ENCODE measurements at regions not wholly inside any gene's neighbourhood (a gene's known extent, or its start where the extent isn't known, plus 50 kb on each side); places are given as distances from the start of the nearest gene placed in this dataset.

GRCh38 chr1:201673915-201674314 lies 135.0 kb downstream of the NAV1 start:
- DNase-seq (ENCODE audit: low read depth in 1 of 2, low spot score in 1 of 2) = no peak
- Histone ChIP-seq H3K27ac (replicated peaks) (no peak overlapping the region), H3K27me3 (ENCODE audit: insufficient read depth, poor library complexity, severe bottlenecking) (no peaks in the 10 kb centered on the region), H3K4me3 (replicated peaks; ENCODE audit: insufficient read depth, low read length) (no peak overlapping the region)
- TF ChIP-seq REST (IDR thresholded peaks at IDR 0.05; ENCODE audit: insufficient replicate concordance, low read depth) = no peak
- no peak for TF ChIP-seq SPI1 (IDR thresholded peaks at IDR 0.05; ENCODE audit: borderline replicate concordance, low read depth)
- TF ChIP-seq GABPA (IDR thresholded peaks at IDR 0.05; ENCODE audit: low read depth) = no peak
- TF ChIP-seq POLR2AphosphoS5 (IDR thresholded peaks at IDR 0.05; ENCODE audit: low read depth) = no peak
- TF ChIP-seq CTCF (IDR thresholded peaks at IDR 0.05; ENCODE audit: insufficient read depth, low read length) = no peak

- H3K27me3 ChIP-seq (ENCODE audit: insufficient read depth, poor library complexity, severe bottlenecking) = no peaks in the 10 kb centered on the region
- H3K4me3 ChIP-seq (replicated peaks; ENCODE audit: insufficient read depth, low read length) = no peak overlapping the region
- DNase-seq (ENCODE audit: low read depth in 1 of 2, low spot score in 1 of 2) = peak in 1 of 2 experiments; percentile 9
- no peak for TF ChIP-seq POLR2AphosphoS5 (IDR thresholded peaks at IDR 0.05; ENCODE audit: low read depth)
- no peak for TF ChIP-seq SPI1 (IDR thresholded peaks at IDR 0.05; ENCODE audit: borderline replicate concordance, low read depth)
- TF ChIP-seq GABPA (IDR thresholded peaks at IDR 0.05; ENCODE audit: low read depth) = no peak
- TF ChIP-seq CTCF (IDR thresholded peaks at IDR 0.05; ENCODE audit: insufficient read depth, low read length) = no peak
- TF ChIP-seq REST (IDR thresholded peaks at IDR 0.05; ENCODE audit: insufficient replicate concordance, low read depth) = no peak
- no peak overlapping the region for H3K27ac ChIP-seq (replicated peaks)
These were observed 136.2 kb downstream of the NAV1 start for GRCh38 chr1:201675143-201675542.

- DNase-seq (ENCODE audit: low read depth in 1 of 2, low spot score in 1 of 2) = no peak
- no peak for TF ChIP-seq POLR2AphosphoS5 (IDR thresholded peaks at IDR 0.05; ENCODE audit: low read depth)
- TF ChIP-seq GABPA (IDR thresholded peaks at IDR 0.05; ENCODE audit: low read depth) = no peak
- no peak for TF ChIP-seq SPI1 (IDR thresholded peaks at IDR 0.05; ENCODE audit: borderline replicate concordance, low read depth)
- no peak for TF ChIP-seq REST (IDR thresholded peaks at IDR 0.05; ENCODE audit: insufficient replicate concordance, low read depth)
- no peak for TF ChIP-seq CTCF (IDR thresholded peaks at IDR 0.05; ENCODE audit: insufficient read depth, low read length)
- no peak overlapping the region for H3K27ac ChIP-seq (replicated peaks)
These were observed 137.3 kb downstream of the NAV1 start for GRCh38 chr1:201676197-201676596.

More at GRCh38 chr1:201676197-201676596, 137.3 kb downstream of the NAV1 start:
- Histone ChIP-seq H3K4me3 (replicated peaks; ENCODE audit: insufficient read depth, low read length) (no peak overlapping the region), H3K27me3 (ENCODE audit: insufficient read depth, poor library complexity, severe bottlenecking) (no peaks in the 10 kb centered on the region)

Data from HL-60 (cell line).